DOHH2 (cell line): ENCODE measurements at regions not wholly inside any gene's neighbourhood (a gene's known extent, or its start where the extent isn't known, plus 50 kb on each side); places are given as distances from the start of the nearest gene placed in this dataset.

ENCODE experiments used
- H3F3A ChIP-seq: fragments of 200-600 bp; sonication (generic), shearing (Covaris generic); 2 replicates; pipeline ENCODE4 v1.6.0; 2016; ENCODE audit warnings: antibody characterized with exemption, mild to moderate bottlenecking; ENCODE audit not compliant: control insufficient read depth, insufficient read depth
- H3K27ac ChIP-seq: fragments of 200-600 bp; sonication (generic); 2 replicates; pipeline ENCODE4 v1.5.1; 2014; ENCODE audit warnings: low read depth, mild to moderate bottlenecking, low read length, moderate library complexity
- H3K27me3 ChIP-seq: fragments of 200-600 bp; sonication (generic); 2 replicates; pipeline ENCODE4 v1.6.1; 2014; ENCODE audit warnings: mild to moderate bottlenecking, low read length, mixed read lengths; ENCODE audit not compliant: control insufficient read depth
- H3K36me3 ChIP-seq: fragments of 200-600 bp; sonication (generic); 2 replicates; pipeline ENCODE4 v1.6.1; 2014; ENCODE audit warnings: mild to moderate bottlenecking, low read length, moderate library complexity, mixed read lengths; ENCODE audit not compliant: control insufficient read depth
- H3K4me1 ChIP-seq: fragments of 200-600 bp; sonication (generic); 2 replicates; pipeline ENCODE4 v1.6.1; 2014; ENCODE audit warnings: mild to moderate bottlenecking, low read length, mixed read lengths; ENCODE audit not compliant: control insufficient read depth
- H3K4me2 ChIP-seq: fragments of 200-600 bp; sonication (generic); 2 replicates; pipeline ENCODE4 v1.6.0; 2014; ENCODE audit warnings: mild to moderate bottlenecking, low read length, moderate library complexity
- H3K4me3 ChIP-seq: fragments of 200-600 bp; sonication (generic); 2 replicates; pipeline ENCODE4 v1.5.1; 2014; ENCODE audit warnings: mild to moderate bottlenecking, low read length, mixed read lengths
- H3K79me2 ChIP-seq: fragments of 200-600 bp; sonication (generic); 2 replicates; pipeline ENCODE4 v1.6.1; 2014; ENCODE audit warnings: mild to moderate bottlenecking, low read length, mixed read lengths; ENCODE audit not compliant: control insufficient read depth
- H3K9me2 ChIP-seq: fragments of 200-600 bp; sonication (generic); replicated peaks from 2 replicates; pipeline ENCODE4 v1.6.1; 2014; ENCODE audit warnings: mild to moderate bottlenecking, low read length, mixed read lengths; ENCODE audit not compliant: control insufficient read depth
- H3K9me3 ChIP-seq: fragments of 200-600 bp; sonication (generic); 2 replicates; pipeline ENCODE4 v1.6.1; 2014; ENCODE audit warnings: antibody characterized with exemption, low read length, mixed read lengths; ENCODE audit not compliant: control insufficient read depth, insufficient read depth
- H4K20me1 ChIP-seq: fragments of 200-600 bp; sonication (generic); 2 replicates; pipeline ENCODE4 v1.6.0; 2014; ENCODE audit warnings: low read depth, mild to moderate bottlenecking, antibody characterized with exemption, low read length, moderate library complexity; ENCODE audit not compliant: control insufficient read depth, insufficient read depth
- EZH2phosphoT487 ChIP-seq: fragments of 200-600 bp; sonication (generic); IDR thresholded peaks from 2 replicates; pipeline ENCODE4 v1.6.1; 2017; ENCODE audit warnings: borderline replicate concordance, mild to moderate bottlenecking, antibody characterized with exemption, low read length, moderate library complexity, mixed read lengths
- TF ChIP-seq, protein P1 (sequence below): fragments of 200-600 bp; sonication (generic); IDR thresholded peaks from one replicate; pipeline ENCODE4 v1.5.1; 2014; ENCODE audit warnings: antibody characterized with exemption, mild to moderate bottlenecking, low read depth, low read length; ENCODE audit not compliant: poor library complexity, severe bottlenecking

GRCh38 chr9:119086590-119086989 is 282.6 kb downstream of the BRINP1 start:
- H3K9me3 ChIP-seq: no peaks in the 10 kb centered on the region
- H3K4me1 ChIP-seq: no peaks in the 10 kb centered on the region
- no peak overlapping the region for H3K4me2 ChIP-seq
- H3K27ac ChIP-seq: no peak overlapping the region
- H3K4me3 ChIP-seq: no peak overlapping the region
- H4K20me1 ChIP-seq: no peaks in the 10 kb centered on the region
- no peaks in the 10 kb centered on the region for H3K79me2 ChIP-seq
- H3K36me3 ChIP-seq: no peaks in the 10 kb centered on the region
- H3F3A ChIP-seq: no peaks in the 10 kb centered on the region
- no peaks in the 10 kb centered on the region for H3K9me2 ChIP-seq
- TF ChIP-seq EZH2phosphoT487: no peak
- H3K27me3 ChIP-seq: no peaks in the 10 kb centered on the region

GRCh38 chr9:119088002-119088547 is 281.2 kb downstream of the BRINP1 start:
- TF ChIP-seq, protein P1, sequence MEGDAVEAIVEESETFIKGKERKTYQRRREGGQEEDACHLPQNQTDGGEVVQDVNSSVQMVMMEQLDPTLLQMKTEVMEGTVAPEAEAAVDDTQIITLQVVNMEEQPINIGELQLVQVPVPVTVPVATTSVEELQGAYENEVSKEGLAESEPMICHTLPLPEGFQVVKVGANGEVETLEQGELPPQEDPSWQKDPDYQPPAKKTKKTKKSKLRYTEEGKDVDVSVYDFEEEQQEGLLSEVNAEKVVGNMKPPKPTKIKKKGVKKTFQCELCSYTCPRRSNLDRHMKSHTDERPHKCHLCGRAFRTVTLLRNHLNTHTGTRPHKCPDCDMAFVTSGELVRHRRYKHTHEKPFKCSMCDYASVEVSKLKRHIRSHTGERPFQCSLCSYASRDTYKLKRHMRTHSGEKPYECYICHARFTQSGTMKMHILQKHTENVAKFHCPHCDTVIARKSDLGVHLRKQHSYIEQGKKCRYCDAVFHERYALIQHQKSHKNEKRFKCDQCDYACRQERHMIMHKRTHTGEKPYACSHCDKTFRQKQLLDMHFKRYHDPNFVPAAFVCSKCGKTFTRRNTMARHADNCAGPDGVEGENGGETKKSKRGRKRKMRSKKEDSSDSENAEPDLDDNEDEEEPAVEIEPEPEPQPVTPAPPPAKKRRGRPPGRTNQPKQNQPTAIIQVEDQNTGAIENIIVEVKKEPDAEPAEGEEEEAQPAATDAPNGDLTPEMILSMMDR: no peak
- no peak for TF ChIP-seq EZH2phosphoT487
- no peaks in the 10 kb centered on the region for H3K36me3 ChIP-seq
- H3K9me3 ChIP-seq: no peaks in the 10 kb centered on the region
- no peaks in the 10 kb centered on the region for H3K4me1 ChIP-seq
- H3K27me3 ChIP-seq: no peaks in the 10 kb centered on the region
- H3K9me2 ChIP-seq: no peaks in the 10 kb centered on the region
- no peaks in the 10 kb centered on the region for H3K79me2 ChIP-seq
- no peak overlapping the region for H3K27ac ChIP-seq
- H3F3A ChIP-seq: no peaks in the 10 kb centered on the region
- H3K4me3 ChIP-seq: no peak overlapping the region
- no peaks in the 10 kb centered on the region for H4K20me1 ChIP-seq
- no peak overlapping the region for H3K4me2 ChIP-seq

DNA sequence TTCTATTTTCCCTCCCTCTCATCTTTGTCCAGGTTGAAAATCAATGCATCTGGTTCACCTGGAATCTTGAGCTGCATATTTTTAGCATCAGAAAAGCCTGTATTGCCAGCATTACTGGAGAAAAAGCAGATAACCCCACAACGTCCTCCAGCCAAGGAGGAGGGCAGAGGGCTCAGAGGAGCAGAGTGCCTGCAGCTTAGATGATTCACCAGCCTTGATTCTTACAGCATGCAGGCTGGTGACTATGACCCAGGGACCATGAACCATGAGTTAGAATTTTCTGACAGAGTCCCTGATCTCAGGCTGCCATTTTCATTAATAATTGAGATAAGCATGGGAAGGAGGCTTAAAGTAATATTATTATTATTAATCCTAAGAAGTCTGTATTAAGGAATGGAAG is 278.2 kb downstream of the BRINP1 start:
- H3K27ac ChIP-seq: no peak overlapping the region
- H3K4me3 ChIP-seq: no peak overlapping the region
- H3K9me2 ChIP-seq: no peaks in the 10 kb centered on the region
- H3K79me2 ChIP-seq: no peaks in the 10 kb centered on the region
- H3K4me2 ChIP-seq: no peak overlapping the region
- no peaks in the 10 kb centered on the region for H3K4me1 ChIP-seq
- H4K20me1 ChIP-seq: no peaks in the 10 kb centered on the region
- no peak for TF ChIP-seq EZH2phosphoT487
- TF ChIP-seq, protein P1: no peak
- H3K27me3 ChIP-seq: no peaks in the 10 kb centered on the region
- no peaks in the 10 kb centered on the region for H3K9me3 ChIP-seq
- H3K36me3 ChIP-seq: no peaks in the 10 kb centered on the region
- no peaks in the 10 kb centered on the region for H3F3A ChIP-seq

GRCh38 chr9:119092125-119092524 is 277.1 kb downstream of the BRINP1 start:
- Histone ChIP-seq H3F3A (no peaks in the 10 kb centered on the region), H3K27ac (no peak overlapping the region), H3K4me1 (no peaks in the 10 kb centered on the region), H3K4me3 (no peak overlapping the region), H4K20me1 (no peaks in the 10 kb centered on the region), H3K27me3 (no peaks in the 10 kb centered on the region), H3K9me2 (no peaks in the 10 kb centered on the region), H3K79me2 (no peaks in the 10 kb centered on the region), H3K4me2 (no peak overlapping the region), H3K9me3 (no peaks in the 10 kb centered on the region), H3K36me3 (no peaks in the 10 kb centered on the region)
- TF ChIP-seq, protein P1: no peak
- no peak for TF ChIP-seq EZH2phosphoT487
